HEK293 (cell line): ENCODE measurements at regions not wholly inside any gene's neighbourhood (a gene's known extent, or its start where the extent isn't known, plus 50 kb on each side); places are given as distances from the start of the nearest gene placed in this dataset.

Experiments
- CTCF ChIP-seq: fragments of 450-650 bp; formaldehyde crosslinking; IDR thresholded peaks from 2 replicates; pipeline ENCODE4 v1.5.1; 2016; ENCODE audit warnings: missing biosample characterization, missing genetic modification characterization
- KLF16 ChIP-seq: fragments of 450-650 bp; formaldehyde crosslinking; IDR thresholded peaks from 2 replicates; pipeline ENCODE4 v1.5.1; 2017; ENCODE audit warnings: missing biosample characterization, missing genetic modification characterization
- MEIS1 ChIP-seq: sonication (generic); formaldehyde crosslinking; IDR thresholded peaks from 2 replicates; pipeline ENCODE4 v1.8.1; 2022; ENCODE audit warnings: missing genetic modification reagents, mild to moderate bottlenecking, borderline replicate concordance
- REST ChIP-seq: fragments of 450-650 bp; formaldehyde crosslinking; IDR thresholded peaks from 2 replicates; pipeline ENCODE4 v1.5.1; 2016; ENCODE audit warnings: missing biosample characterization, missing genetic modification characterization
- SALL2 ChIP-seq: fragments of 450-650 bp; formaldehyde crosslinking; IDR thresholded peaks from 2 replicates; pipeline ENCODE4 v1.5.0; 2017; ENCODE audit warnings: missing biosample characterization, mild to moderate bottlenecking, missing genetic modification characterization, borderline replicate concordance
- YY1 ChIP-seq: fragments of 450-650 bp; formaldehyde crosslinking; IDR thresholded peaks from 2 replicates; pipeline ENCODE4 v1.5.1; 2018; ENCODE audit warnings: missing biosample characterization, missing genetic modification characterization
- ZBTB8A ChIP-seq: fragments of 450-650 bp; formaldehyde crosslinking; IDR thresholded peaks from 2 replicates; pipeline ENCODE4 v1.5.1; 2016; ENCODE audit warnings: missing biosample characterization, missing genetic modification characterization
- ZNF174 ChIP-seq: fragments of 450-650 bp; formaldehyde crosslinking; IDR thresholded peaks from 2 replicates; pipeline ENCODE4 v1.5.0; 2017; ENCODE audit warnings: missing biosample characterization, mild to moderate bottlenecking, missing genetic modification characterization
- ZNF350 ChIP-seq: fragments of 450-650 bp; formaldehyde crosslinking; IDR thresholded peaks from 2 replicates; pipeline ENCODE4 v1.5.0; 2017; ENCODE audit warnings: missing biosample characterization, mild to moderate bottlenecking, missing genetic modification characterization
- ZNF394 ChIP-seq: fragments of 450-650 bp; formaldehyde crosslinking; IDR thresholded peaks from 2 replicates; pipeline ENCODE4 v1.5.1; 2016; ENCODE audit warnings: missing biosample characterization, missing genetic modification characterization, mild to moderate bottlenecking, moderate library complexity, borderline replicate concordance
- ZNF580 ChIP-seq: fragments of 450-650 bp; formaldehyde crosslinking; IDR thresholded peaks from 2 replicates; pipeline ENCODE4 v1.5.1; 2016; ENCODE audit warnings: missing biosample characterization, missing genetic modification characterization
- ZNF610 ChIP-seq: fragments of 450-650 bp; formaldehyde crosslinking; IDR thresholded peaks from 2 replicates; pipeline ENCODE4 v1.5.1; 2016; ENCODE audit warnings: missing biosample characterization, missing genetic modification characterization, borderline replicate concordance
- ZNF654 ChIP-seq: fragments of 450-650 bp; formaldehyde crosslinking; IDR thresholded peaks from 2 replicates; pipeline ENCODE4 v1.5.1; 2016; ENCODE audit warnings: low read depth, missing biosample characterization, missing genetic modification characterization

GRCh38 chr5:89213573-89213972 is 330.6 kb upstream of the MEF2C start:
- no peak for TF ChIP-seq CTCF (tag by site-specific recombination)
- no peak for TF ChIP-seq REST (tag by site-specific recombination)
- TF ChIP-seq ZNF394 (tag by site-specific recombination), result no peak
- TF ChIP-seq ZNF580 (tag by site-specific recombination), result no peak
- no peak for TF ChIP-seq ZNF610 (tag by site-specific recombination)
- TF ChIP-seq ZNF350, result no peak
- no peak for TF ChIP-seq YY1 (tag by site-specific recombination)
- TF ChIP-seq KLF16 (tag by site-specific recombination), result no peak
- TF ChIP-seq ZBTB8A (tag by site-specific recombination), result no peak
- no peak for TF ChIP-seq MEIS1 (CRISPR knock-in tag)
- no peak for TF ChIP-seq SALL2
- no peak for TF ChIP-seq ZNF654
- TF ChIP-seq ZNF174 (tag by site-specific recombination), result no peak
